NOMO-1 treated with dmso at 0.1 percent for 144 hours (cell line): ENCODE measurements at regions not wholly inside any gene's neighbourhood (a gene's known extent, or its start where the extent isn't known, plus 50 kb on each side); places are given as distances from the start of the nearest gene placed in this dataset.

ENCODE experiments used
- DNase-seq: peaks from one replicate; lab custom pipeline; 2025; ENCODE audit not compliant: unreplicated experiment; lab: John Stamatoyannopoulos, UW

DNA sequence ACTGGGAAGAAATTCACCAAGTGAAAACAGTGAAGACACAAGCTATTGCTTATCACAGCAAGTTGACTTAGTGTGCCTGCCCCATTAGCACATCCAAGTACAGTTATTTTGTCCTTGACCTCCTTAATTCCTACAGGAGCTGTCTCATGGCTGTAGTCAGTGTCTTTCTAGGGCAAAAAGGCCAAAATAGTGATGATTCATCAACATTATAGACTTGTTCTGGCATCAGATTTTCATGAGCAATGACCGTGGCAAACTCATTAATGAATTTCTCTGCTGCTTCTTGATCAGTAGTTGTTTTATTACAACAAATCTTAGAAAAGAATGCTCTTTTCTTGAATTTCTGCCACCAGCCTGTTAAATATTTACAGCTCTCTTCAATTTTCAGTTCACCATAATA, 1169.3 kb upstream of the DDX18 start:
- no peak for DNase-seq

DNA sequence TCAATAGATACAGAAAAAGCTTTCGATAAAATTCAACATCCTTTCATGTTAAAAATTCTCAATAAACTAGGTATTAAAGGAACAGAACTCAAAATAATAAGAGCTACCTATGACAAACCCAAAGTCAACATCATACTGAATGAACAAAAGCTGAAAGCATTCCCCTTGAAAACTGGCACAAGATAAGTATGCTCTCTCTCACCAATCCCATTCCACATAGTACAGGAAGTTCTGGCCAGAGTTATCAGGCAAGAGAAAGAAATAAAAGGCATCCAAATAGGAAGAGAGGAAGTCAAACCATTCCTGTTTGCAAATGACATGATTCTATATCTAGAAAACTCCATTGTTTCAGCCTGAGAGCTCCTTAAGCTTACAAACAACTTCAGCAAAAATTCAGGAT, 1145.8 kb upstream of the DDX18 start:
- DNase-seq, result no peak

DNA sequence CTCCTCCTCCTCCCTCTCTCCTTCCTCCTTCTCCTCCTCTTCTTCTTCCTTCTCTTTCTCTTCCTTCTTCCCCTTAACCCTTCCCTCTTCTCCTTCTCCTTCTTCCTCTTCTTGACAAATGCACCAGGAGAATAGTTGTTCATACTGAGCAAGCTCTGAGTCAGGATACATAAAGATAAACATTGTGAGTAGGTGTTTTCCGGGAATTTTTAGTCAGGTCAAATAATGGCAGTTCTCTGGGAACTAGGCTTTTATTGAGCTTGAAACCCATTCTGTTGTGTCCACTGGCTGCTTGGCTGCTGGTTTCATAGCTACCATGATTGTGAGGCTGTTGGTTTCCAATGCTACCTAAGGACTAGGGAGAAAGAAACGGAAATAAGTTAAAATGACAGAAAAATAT, 1144.7 kb upstream of the DDX18 start:
- DNase-seq, result no peak

DNA sequence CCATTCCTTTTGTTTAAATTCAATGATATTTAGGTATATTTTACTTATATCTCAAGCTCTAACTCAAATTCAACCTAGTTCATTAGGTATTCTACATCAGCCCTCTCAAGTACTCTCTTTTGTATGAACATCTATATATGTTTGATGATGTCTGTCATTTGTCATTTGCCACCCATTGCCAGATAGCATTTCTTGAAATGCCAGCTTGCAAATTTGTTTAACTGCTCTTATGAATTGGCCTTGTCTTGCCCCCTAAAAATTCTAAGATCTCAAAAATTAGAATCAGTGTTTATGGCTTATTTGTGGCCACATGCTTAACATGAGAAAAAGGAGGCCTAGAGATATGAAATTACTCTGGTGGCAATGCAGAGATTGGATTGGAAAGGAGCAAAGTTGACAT, 1140.3 kb upstream of the DDX18 start:
- no peak for DNase-seq

DNA sequence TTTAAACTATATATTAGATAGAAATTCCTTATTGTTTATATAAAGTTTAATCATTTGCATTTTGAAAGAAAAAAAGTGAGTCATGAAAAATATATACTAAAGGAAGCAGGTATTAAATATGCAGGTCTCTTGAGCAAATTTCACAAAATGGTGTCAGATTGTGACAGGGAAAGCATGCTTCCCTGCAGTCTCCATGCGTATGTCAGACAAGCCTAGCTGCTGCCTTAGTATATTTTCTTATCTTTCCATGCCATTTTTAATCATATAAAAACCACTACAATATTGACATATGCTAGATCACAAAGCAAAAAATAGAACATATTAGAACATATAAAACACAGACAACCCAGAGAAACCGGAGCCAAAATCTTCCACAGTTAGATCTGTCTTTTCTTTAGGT, 1137.7 kb upstream of the DDX18 start:
- no peak for DNase-seq

DNA sequence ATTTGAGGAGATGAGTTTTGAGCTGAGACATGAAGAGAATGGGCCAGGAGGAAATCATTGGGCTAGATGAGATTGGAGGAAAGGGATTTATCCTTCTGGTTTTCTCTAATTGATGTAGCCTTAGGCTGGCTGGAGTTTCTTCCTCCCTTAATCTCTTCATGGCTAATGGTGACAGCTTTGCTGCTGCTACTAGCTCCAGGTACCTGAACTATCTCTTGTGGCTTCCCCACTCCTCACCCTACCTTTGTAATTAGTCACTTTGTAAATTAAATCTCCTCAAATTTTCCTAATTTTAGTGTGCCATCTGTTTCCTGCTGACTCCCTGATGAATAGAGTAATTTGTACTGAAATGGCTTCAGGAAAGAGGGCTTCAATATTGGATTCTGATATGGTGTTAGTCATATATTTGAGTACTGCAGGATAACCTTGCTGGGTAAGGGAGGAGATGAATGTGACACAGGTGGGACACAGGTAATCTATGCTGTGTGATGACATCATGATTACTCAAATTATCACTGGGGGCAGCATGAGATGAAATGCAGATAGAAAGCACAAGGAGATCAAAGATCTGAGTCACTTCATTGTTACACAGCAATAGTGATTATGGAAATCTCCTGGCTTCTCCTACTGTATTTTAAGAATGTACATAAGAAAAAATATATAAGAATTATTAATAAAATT, 1134.1 kb upstream of the DDX18 start:
- DNase-seq, result no peak

DNA sequence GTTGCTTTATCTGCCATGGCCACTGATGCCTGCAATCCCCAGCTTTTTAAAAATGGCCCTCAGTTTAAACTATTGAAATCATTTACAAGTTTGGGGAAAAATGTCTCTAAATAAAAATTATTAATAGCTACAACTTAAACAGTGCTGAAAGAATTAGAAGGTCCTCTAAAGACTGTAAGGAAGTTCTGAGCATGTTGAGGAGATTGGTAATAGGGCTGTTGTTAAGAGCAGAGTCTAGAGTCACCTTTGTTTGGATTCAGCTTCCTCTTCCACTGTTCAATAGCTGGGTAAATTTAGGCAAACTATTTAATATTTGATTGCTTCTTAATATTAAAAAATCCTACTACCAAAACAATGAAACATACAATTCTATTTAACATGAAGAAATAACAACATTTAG, 1127.1 kb upstream of the DDX18 start:
- no peak for DNase-seq

DNA sequence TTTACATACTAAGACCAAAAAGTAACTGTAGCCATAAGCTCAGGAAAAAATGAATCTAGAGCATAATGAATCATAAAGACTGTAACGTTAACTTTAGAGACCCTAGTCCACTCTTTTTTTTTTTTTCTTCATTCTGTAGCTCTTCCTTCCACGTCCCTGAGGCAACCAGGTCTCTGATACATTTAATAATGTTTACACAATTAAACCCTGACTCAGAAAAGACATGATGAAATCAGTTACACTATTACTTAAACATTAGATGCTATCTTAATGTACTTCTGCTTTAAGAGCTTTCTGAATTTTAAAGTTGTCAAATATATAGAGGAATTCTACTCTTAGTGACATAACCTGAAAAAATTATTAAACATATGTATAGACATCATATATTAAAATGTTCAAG, 1121.5 kb upstream of the DDX18 start:
- no peak for DNase-seq

DNA sequence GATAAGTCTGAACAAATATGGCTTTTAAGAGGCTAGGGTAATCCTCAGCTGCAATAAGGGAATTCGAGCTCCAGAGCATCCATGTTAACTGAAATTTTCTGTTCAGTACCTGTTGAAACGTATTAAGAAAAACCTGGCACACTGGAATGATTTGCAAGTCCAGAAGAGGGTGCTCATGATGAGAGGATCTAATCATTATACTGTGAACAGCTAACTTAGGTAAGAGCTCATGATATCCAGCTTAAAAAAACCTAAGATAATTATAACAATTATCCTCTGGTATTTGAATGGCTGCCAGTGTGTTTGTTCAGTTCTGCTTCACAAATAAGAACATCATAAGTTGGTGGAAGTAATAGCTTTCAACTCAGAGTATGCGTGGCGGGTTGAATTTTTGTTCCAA, 1118.3 kb upstream of the DDX18 start:
- DNase-seq, result no peak

DNA sequence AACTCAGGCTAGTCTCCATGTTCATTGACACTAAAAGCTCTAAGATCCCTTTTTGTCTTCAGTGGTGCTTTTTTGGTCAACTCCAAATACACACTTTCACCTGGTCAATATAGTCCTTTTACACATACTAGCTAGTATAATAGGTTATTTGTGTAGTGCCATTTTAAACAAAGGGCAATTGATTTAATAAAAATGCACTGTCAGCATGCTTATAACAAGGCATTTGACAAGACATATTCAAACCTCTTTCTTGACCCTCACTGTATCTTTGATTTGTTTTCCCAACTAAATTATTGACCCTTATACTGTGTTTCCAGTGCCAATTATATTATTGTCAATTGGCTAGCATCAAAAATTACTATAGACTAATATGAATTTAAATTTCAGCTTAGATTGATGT, 1117.6 kb upstream of the DDX18 start:
- no peak for DNase-seq

DNA sequence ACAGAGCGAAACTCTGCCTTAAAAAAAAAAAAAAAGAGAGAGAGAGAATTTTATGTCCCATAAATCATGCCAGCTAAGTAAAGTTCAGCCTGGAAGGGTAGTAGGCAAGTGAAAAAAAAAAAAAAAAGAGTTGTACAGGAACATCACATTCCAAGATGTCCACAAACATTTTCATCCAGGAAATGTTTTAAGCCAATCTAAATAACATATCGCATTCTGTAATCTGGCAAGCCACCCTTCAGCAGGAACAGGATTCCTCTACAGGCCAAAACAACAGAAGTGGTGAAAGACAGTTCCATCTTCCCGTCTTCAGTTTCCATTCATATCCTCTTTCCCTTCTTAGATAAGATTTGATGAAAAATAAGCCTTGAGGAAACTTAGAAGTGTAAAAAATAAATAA, 1108.1 kb upstream of the DDX18 start:
- no peak for DNase-seq

DNA sequence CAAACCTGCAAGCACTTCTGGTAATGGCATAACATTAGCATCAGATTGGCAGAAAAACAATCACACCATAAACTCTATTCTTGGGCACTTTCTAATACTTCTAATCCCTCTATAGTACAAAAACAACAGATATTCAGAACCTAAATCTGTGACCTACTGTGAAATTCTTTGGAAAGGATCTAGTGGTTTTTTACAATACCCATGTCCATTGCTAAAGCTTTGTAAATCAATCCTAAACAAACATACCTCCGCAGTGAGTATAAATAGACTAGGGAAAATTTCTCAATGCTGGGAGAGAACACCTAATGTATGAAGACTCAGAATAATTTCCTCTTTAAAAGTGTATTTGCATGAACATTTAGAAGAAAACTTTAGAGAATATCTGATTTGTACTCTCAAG, 1098.5 kb upstream of the DDX18 start:
- DNase-seq, result no peak

DNA sequence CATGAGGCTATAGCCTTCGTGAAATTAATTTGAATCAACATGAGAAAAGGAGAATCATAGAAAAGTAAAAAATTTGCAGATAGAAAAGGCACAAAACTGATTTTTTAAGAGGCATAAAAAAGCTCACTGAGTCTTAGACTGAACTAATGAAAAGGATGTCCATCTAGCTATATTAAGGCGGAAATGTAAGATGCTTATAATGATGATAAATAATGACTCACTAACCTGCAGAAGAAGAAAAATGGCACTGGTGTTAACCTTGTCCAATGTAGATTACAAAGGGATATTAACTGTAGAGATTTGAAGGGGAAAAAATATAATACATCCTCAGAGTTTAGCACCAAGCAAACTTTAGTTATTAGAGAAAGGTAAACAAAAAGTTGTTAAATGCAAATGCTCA, 1098.0 kb upstream of the DDX18 start:
- DNase-seq, result no peak

DNA sequence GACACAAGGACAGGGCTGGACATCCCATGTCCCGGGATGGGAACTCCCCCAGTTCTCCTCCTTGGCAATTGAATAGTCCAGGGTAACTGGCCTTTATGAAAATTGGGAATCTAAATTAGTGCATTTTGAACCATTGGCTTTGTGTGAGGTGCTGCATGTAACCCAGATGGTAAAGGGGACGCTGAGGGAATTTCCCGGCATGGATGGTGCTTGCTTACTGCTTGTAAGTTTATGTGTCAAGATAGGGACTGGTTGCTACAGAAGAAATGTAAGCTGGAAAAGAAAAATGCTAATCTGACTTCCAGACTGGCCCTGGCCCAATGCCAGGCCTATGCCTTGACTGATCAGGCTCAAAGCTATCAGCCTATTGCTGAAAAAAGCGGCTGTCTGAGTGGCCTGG, 1096.7 kb upstream of the DDX18 start:
- no peak for DNase-seq

DNA sequence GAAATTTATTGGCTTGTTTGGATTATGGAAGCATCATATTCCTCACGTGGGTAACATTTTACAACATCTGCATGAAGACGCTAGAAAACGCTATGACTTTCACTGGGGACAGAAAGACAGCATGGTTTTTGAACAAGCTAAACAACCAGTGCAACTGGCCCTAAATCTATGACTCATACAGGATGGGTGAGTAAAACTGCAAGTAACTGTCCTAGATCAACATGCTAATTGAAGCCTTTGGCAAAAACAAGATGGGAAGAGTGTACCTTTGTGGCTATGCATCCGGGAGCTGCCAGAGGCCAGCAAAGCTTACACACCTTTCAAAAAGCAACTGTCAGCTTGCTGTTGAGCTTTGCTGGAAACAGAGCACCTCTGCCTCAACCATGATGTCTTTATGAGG, 1096.0 kb upstream of the DDX18 start:
- no peak for DNase-seq

DNA sequence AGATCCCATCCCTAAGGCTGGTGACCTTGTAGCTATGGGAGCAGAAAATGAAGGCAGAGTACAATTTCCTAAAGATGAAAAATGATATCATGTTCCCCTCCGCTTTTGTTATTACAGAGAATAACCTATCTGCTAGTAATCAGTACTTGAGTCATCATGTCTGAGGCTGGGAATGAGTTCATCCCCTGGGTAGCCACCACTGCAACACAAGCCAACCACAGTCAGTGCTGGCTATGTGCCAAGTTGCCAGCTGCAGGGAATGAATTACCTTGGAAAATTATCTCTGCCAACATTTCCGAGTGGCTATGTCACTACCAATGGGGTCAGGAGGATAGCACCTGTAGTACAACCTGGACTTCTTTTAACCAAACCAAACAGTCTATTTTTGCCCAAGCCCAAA, 1094.7 kb upstream of the DDX18 start:
- no peak for DNase-seq

DNA sequence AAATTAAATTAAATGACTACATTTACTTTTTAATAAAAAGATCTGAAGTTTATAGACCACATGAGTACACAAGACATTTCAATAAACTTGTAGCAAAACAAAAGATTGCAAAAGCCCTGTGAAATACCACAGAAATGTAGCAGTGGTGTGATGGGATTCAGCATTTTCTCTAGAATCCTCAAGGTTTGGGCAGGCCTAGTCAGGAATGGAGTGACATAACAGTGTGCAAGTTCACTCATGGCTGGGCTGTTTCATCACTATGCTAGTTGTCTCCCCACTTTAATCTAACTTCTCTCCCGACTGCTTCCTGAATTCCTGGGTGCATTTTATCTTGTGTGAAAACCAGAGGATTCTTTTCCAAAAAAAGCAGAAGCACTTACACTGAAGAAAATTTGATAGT, 1089.9 kb upstream of the DDX18 start:
- no peak for DNase-seq

DNA sequence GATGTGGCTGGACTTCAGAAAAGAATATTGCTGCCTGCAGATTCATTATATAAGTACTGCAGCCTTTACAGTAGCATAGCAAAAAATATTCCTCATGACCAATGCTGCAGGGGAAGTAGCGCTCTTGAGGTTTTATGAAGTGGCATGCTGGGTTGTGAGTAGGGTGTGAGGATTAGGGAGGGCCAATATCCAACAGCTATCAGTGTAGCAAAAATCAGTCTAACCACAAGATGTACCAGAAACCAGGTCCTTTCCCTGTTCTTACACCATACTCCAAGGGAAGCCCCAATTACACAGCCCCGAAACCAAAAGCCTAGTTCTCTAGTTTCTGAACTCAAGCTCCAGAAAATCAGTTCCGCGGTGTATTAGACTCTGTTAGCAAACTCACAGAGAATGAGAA, 1082.2 kb upstream of the DDX18 start:
- no peak for DNase-seq

DNA sequence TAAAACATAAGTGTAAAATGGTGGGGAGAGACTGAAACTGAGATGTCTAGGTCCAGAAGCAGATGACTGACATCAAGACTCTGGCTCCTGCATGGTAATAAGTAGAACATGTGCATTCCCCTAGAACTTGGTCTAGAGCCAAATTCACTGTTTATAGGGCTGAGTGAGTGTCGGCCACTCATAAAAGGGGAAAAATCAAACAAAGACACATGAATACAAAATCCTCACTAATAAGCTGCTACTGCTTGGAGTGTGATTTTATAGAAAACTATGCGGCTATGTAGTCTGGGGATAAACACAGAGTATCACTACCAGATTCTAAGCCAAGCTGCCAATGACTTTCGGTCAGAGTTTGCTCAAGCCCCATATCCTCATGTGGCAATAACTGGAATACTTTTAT, 1080.8 kb upstream of the DDX18 start:
- DNase-seq, result no peak

DNA sequence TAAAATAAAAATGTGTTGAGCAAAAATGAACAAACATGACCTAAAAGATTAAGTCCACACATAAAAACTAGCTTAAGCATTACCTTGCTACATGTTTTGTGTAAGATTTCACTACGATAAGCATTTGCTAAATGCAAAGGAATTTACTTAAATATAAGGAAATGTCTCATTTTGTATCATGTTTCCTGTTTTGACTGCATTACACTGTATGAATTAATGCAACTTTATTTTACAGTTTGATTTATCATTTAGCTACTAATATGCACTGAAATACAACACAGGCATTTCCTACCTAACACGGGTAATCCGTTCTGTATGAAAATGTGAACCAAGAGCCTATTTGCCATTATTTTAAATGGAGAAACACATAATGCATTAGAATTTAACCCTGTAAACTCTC, 1076.5 kb upstream of the DDX18 start:
- DNase-seq, result no peak

DNA sequence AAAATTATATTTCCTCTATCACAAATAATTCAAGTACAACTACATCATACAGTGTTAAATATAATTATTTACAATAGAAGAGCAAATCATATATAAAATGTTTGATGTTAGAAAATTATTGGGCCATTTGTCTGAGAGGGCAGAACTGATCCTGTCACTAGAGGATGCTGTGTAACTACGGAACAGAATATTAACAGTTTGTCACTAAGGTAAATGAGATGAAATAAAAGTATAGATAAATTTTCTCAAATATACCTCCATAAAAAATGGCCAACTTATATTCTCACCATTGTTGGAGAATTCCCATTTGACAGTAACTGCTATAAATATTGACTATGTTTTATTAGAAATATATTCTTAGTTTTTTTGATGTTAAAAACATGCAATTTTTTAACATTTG, 1067.4 kb upstream of the DDX18 start:
- no peak for DNase-seq

DNA sequence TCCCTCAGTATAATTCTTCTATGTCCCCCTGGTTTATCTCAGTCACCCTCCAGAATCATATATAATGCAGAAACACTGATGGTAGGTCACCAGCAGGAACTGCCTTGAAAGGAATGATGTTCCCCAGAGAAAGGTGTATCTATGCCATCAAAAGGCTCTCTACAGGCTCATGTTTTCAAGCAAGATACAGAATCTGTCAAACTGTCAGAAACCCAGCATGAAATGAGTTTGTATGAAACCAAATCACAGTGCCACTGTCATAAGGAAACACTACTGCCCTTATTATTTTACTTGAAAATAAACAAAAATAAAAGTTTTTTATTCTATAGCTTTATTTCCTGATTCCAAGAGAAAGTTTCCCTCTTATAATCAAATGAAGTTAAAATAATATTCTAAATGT, 1064.5 kb upstream of the DDX18 start:
- DNase-seq, result no peak

DNA sequence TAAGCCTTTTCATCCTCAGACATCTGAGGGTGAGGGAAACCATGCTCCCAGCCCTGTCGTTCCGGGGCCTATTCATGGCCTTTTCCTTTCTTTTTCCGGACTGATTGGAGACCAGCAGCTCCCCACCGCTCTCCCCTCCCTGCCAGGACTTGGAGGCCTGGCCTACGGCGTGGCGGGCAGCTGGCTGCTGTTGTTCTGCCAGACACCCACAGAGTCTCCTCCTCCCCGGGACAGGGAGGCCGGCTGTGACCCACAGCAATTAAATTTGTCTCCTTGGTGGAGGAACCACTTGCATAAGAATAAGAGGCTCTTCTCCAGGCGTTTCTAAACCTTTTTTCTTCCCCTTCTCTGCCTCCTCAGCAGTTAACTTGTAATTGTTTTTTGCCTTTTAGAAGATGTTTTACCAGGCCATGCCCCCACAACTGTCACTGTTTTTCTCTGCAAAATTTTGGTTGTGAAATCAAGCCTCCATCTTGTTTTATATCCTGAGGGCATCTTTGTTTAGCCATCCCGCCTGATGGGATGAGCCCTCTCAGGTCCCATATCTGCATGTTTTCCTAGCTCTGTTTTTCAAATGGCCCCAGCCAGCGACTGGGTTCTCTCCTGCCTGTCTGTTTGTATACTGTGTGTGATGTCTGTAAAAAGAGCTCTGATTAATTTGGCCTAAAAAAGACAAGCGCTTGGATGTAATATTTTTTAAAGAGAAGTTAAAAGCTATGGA, 1060.0 kb upstream of the DDX18 start:
- no peak for DNase-seq
